Mononuclear cell (primary cell): ENCODE measurements at regions not wholly inside any gene's neighbourhood (a gene's known extent, or its start where the extent isn't known, plus 50 kb on each side); places are given as distances from the start of the nearest gene placed in this dataset.

Source experiments
- H3K27me3 ChIP-seq: 2 replicates; pipeline ENCODE4 v1.6.0; 2011; ENCODE audit warnings: low read length, control low read depth; ENCODE audit not compliant: insufficient read depth
- H3K4me1 ChIP-seq: 2 replicates; pipeline ENCODE4 v1.5.1; 2011; ENCODE audit warnings: mild to moderate bottlenecking, low read length, control low read depth; ENCODE audit not compliant: insufficient read depth
- H3K4me3 ChIP-seq: 2 replicates; pipeline ENCODE4 v1.5.1; 2011; ENCODE audit warnings: mild to moderate bottlenecking, low read length, moderate library complexity
- H3K9me3 ChIP-seq: 2 replicates; pipeline ENCODE4 v1.5.1; 2011; ENCODE audit warnings: low read depth, mild to moderate bottlenecking, control low read depth, low read length

DNA sequence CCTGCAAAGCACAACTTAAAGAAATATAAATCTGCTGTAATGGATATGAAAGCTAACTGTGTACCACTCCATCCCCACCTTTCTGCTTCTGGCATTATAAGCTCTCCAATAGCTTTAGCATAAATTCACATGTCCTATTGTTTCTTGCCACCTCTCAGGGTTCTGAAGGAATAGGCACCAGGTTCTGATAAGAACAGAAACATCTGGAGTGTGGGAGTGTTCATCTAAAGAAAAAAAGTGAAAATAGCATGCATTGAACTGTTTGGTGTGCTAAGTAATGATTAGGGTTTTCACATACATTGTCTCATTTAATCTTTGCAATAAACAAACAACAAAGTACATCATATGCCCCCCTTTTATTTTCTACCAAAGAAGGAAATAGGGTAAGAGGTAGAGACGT, 72.3 kb downstream of the FAM76B start:
- Histone ChIP-seq H3K9me3 (no peaks in the 10 kb centered on the region), H3K4me1 (peaks cover 7% of the 10 kb centered on the region), H3K4me3 (no peak overlapping the region), H3K27me3 (no peaks in the 10 kb centered on the region)

DNA sequence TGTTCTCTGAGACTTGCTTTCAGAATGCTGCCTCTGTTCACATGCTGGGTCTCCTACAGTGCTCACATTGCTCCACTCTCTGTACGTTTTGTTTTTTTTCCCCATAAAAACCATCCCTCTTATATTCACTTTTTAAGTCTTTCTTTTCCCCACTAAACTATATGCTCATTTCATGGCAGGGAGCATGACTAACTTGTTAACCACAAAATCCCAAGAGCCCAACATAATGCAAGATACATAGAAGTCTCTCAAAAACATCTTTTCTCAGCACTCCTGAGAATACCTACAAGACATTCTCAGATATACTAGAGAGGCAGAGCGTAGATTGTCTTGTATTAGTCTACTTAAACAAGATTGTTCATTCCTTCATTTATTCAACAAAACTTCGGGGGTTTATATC, 73.3 kb downstream of the FAM76B start:
- no peaks in the 10 kb centered on the region for H3K27me3 ChIP-seq
- H3K9me3 ChIP-seq: no peaks in the 10 kb centered on the region
- H3K4me3 ChIP-seq: no peak overlapping the region
- peaks cover 7% of the 10 kb centered on the region for H3K4me1 ChIP-seq

DNA sequence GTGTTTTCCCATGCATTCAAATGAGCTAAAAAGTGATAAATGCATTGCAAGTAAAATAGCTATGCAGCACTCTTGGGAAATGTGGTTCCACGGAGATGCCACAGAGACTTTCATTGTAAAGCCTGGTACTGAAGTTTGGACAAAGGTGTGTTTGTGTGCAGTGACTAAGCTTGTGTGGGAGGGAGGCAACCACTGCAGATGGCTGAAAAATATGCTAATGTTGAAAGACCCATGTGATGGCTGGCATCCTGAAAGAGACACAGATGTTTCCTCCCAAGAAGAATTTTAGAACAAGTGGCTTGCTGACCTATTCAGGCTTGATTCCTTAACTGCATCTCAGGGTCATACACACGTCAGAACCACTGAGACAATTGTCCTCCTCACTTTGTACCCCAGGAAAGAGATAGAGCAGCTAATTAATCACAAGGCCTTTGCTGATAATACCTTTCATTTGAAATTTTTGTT, 73.8 kb downstream of the FAM76B start:
- Histone ChIP-seq H3K4me3 (no peak overlapping the region), H3K9me3 (no peaks in the 10 kb centered on the region), H3K4me1 (peaks cover 4% of the 10 kb centered on the region), H3K27me3 (no peaks in the 10 kb centered on the region)

DNA sequence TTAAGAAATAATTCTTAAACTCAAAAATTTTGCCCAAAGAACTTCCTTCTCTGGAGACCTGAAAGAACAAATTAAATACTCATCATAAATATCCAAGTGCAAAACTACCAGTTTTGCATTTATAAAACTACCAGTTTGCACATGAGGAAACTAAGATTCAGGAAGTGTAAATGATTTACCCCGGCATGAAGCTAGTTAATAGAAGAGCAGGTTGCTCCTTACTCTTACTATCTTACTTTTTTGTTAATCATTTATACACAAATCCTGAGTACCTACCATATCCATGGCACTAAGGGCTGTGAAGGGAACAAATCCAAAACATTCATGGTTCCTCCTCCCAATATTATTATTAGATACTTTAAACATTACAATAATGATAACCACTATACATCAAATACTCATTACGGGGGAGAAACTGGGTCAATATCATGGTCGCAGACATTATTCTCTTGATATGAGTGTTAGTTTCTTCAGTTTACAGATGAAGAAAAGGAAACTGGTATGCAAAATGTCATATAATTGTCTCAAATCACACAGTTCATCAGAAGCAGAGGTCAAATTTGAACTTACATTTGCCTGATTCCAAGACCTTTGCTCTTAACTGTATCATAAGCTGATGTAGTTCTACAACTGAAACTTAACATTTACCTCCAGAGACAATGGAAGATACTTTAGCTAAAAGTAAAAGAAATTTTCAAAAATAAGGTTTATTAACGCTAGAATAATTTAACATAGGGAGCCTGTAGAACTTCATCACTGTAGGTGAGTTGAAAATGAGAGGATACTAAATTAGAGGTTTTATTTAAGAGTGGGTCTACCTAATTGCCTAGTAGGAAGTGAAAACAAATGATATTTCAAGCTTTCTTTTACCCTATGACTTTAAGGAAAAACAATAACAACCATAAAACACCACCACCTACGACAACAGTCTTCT, 74.5 kb downstream of the FAM76B start:
- Histone ChIP-seq H3K9me3 (no peaks in the 10 kb centered on the region), H3K4me3 (no peak overlapping the region), H3K27me3 (no peaks in the 10 kb centered on the region), H3K4me1 (peaks cover 4% of the 10 kb centered on the region)

DNA sequence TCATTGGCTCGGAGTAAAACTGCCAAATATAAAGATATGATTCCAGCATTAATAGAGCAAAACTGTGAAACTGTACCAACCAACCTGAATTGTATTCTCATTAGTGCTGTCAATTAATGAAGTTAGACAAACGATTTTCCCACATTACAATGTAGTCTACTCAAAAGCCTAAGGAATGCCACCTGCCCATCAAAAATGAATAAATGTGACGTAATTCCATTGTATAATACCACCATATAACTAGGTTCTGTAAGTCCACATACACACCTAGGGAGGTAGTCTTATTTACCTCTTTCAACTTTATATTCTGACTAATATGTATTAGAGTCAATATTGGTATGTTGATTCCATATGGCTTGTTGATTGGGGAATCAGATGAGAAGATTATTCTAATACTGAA, 76.2 kb downstream of the FAM76B start:
- H3K4me1 ChIP-seq: peaks cover 4% of the 10 kb centered on the region
- no peaks in the 10 kb centered on the region for H3K9me3 ChIP-seq
- H3K4me3 ChIP-seq: no peak overlapping the region
- no peaks in the 10 kb centered on the region for H3K27me3 ChIP-seq

DNA sequence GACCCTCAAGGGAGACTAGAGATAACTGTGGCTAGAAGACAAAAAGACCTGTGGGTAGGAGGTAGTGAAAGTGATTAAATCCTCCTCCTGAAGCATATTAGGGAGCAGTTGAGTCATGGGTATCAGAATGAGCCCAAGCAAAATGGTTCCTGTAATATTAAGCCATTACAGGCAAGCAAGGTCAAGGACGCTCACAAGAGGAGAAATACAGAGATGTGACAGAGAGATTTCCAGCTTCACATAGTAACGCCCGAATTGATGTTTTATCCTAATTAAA, 77.7 kb downstream of the FAM76B start:
- H3K4me3 ChIP-seq: no peak overlapping the region
- no peaks in the 10 kb centered on the region for H3K4me1 ChIP-seq
- no peaks in the 10 kb centered on the region for H3K27me3 ChIP-seq
- H3K9me3 ChIP-seq: no peaks in the 10 kb centered on the region

DNA sequence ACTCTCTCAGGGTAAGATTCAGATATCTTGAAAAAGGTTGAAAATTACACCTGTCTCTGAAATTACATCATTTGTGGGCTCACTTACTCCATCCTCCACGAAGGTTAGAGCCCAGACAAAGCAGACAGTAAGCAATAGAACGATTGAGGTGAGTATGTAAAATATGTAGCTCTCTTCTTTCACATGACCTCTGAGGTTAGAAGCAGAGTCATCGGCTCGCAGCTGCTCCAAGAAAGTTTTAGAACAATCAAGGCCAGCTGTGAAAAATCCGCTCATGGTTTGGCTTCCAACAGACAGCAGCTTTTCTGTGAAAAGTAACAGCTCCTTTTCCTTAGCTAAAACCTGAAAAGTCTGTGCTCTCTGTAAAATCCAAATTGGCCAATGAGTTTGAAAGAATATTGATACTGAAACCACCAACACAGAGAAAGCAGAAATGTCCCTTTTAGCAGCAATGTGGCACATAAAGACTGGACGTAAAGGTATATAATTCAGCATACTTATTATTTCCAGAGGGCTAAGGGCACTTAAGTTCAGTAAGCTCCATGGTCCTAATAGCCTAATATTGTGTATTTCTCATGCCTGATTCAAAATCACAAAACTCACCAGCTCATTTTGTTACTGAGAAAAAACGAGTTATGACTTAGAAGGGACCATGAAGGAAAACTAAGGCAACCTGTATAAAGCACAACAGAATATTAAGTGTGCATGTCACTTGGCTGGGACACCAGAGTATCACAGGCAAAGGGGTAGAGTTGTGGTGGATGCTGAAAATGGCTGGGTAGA, 78.2 kb downstream of the FAM76B start:
- Histone ChIP-seq H3K4me1 (no peaks in the 10 kb centered on the region), H3K4me3 (no peak overlapping the region), H3K9me3 (no peaks in the 10 kb centered on the region), H3K27me3 (no peaks in the 10 kb centered on the region)

DNA sequence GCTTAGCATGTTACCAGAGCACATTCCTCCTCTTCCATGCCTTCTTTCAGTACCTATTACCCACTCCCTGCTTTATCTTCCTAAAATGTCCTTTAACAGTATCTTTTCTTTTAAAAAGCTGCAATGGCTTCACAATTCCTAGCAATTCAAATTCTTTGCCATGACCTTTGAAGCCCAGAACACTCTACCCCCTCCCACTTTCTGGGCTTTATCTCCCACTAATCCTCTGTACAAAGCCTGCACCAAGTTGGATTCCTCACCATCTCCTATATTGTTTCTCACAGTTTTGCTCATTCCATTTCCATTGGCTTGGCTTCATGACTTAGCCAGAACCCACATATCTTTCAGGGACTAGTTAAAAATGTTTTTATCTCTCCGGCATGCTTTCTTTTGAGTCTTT, 80.9 kb downstream of the FAM76B start:
- H3K27me3 ChIP-seq: no peaks in the 10 kb centered on the region

DNA sequence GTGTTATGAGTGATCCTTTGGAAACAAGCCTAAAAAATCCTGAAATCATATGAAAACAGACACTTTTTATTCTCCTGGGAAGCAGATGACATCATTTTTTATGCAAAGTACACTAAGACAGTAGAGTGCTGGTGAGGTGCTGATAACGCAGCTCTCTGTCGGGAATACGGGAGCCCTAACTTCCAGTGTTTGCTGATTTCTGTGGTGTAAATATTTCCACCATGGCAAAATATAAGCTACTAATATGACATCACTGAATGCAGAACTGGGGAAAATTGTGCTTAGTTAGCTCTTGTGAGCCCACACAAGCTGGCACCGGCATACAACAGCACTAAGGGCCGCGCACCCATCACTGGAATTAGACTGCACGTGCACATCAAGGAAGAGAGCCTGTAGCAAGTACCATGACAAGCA, 82.6 kb downstream of the FAM76B start:
- Histone ChIP-seq H3K4me1 (peaks cover 15% of the 10 kb centered on the region), H3K9me3 (no peaks in the 10 kb centered on the region), H3K27me3 (no peaks in the 10 kb centered on the region), H3K4me3 (no peak overlapping the region)

More for the DNA sequence above, 80.9 kb downstream of the FAM76B start:
- Histone ChIP-seq H3K4me3 (no peak overlapping the region), H3K4me1 (peaks cover 5% of the 10 kb centered on the region), H3K9me3 (no peaks in the 10 kb centered on the region)

DNA sequence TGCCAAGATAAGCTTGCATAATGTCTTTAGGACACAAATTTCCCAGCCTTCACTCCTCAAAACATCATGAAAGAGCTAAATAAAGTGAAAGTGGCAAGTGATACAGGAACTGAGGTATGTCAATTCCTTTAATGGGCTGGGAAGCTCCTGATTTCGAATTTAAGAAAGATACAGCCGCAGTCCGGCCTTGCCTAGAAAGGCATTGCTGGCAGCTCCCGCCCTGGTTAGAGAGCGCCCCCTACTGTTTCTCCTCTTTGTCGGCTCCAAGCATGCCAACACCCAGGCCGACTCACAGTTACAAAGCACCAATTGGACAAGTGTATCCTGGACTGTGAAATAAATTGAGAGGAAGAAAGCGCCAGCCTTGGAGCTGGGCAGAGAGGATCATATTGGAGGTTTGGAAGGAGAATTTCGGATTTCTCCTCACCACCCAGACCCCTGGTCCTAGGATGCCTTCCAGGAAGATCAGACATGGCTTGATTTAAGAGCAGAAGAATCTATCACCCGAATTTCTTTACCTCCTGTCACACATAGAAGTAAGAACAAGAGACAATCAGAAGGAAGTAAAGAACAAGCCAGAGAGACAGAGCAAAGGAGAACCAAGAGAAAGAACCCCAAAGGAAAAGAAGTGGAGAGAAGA, 84.0 kb downstream of the FAM76B start:
- Histone ChIP-seq H3K4me1 (peaks cover 21% of the 10 kb centered on the region), H3K4me3 (no peak overlapping the region), H3K9me3 (no peaks in the 10 kb centered on the region), H3K27me3 (no peaks in the 10 kb centered on the region)

DNA sequence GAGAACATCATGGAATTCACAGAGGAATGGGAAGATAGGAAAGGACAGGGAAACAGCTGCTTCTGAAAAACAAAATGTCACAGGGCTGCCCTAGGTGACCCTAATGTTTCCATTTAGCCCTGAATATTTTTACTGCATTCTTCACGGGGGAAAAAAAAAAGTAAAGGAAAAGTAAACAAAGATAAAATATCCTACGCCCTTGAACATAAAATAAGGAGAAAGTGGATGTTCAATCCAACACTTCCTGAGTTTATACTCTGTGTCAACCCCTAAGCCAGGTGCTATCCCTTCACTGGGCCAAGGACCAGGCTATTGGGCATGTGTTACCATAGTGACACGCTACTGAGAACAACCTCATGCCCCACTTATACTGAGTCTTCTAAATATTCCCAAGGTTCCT, 84.7 kb downstream of the FAM76B start:
- no peak overlapping the region for H3K4me3 ChIP-seq
- no peaks in the 10 kb centered on the region for H3K27me3 ChIP-seq
- peaks cover 25% of the 10 kb centered on the region for H3K4me1 ChIP-seq
- H3K9me3 ChIP-seq: no peaks in the 10 kb centered on the region

DNA sequence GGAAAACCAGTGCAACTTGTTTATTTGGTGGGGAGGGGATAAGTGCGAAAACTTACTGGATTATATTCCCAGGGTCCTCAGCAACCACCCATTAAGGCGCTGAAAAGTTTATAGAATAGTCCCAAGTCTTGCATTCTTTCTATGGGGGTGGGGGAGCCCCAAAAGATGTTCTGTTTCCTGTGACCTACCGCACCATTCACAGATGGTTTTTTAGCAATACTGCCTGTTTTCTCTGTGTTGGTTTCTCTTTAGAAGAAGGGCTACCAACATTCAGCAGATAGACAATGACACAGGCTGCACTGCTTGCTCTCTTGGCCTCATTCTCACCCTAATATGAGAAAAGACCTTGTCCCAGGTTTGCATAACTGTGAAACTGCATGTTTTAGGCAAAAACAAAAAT, 86.5 kb downstream of the FAM76B start:
- Histone ChIP-seq H3K27me3 (no peaks in the 10 kb centered on the region), H3K4me3 (no peak overlapping the region), H3K9me3 (no peaks in the 10 kb centered on the region), H3K4me1 (peaks cover 37% of the 10 kb centered on the region)

DNA sequence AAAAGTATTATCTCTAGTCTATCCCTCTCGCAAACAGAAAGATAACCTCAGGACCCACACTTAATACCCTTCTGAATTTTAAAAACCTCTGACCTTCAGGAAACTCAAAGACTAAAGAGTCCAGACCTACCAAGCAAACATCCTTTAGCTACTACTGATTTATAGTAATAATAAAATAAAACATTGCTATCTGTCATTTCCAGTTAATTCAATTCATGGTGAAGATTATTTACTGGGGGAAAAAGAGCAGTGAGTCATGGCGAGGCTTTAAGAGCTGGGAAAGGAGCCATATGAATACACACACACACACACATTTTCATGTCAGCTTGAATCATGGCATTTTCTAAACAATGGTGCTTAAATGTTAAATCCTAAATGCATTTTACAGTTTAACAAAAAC, 87.1 kb downstream of the FAM76B start:
- H3K4me1 ChIP-seq: peaks cover 42% of the 10 kb centered on the region
- H3K4me3 ChIP-seq: no peak overlapping the region
- no peaks in the 10 kb centered on the region for H3K27me3 ChIP-seq
- H3K9me3 ChIP-seq: no peaks in the 10 kb centered on the region

DNA sequence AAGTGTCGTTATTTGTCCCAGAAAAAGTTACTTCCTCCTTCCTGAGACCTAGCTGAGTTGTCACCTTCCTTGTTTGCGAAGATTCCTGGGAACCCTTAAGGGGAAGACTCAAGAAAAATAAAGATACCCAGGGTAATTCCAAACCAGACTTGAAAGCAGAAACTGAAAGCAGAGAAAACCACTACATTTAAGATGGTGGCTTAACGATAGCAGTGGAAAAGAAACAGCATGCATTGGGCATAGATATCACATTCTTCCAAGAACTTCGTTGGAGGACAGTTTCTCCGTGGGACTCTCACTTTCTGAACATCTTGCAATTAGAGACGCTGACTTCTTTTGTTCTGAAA, 89.1 kb downstream of the FAM76B start:
- Histone ChIP-seq H3K4me3 (no peak overlapping the region), H3K9me3 (no peaks in the 10 kb centered on the region), H3K27me3 (no peaks in the 10 kb centered on the region), H3K4me1 (peaks cover 40% of the 10 kb centered on the region)
